Lower leg skin (tissue), 3 donors: ENCODE measurements at regions not wholly inside any gene's neighbourhood (a gene's known extent, or its start where the extent isn't known, plus 50 kb on each side); places are given as distances from the start of the nearest gene placed in this dataset.

Experiments
- POLR2A ChIP-seq, 2 donors: fragments of 450-650 bp; IDR thresholded peaks; one replicate each; pipeline ENCODE4 v1.6.1; 2016 to 2017; ENCODE audit warnings: antibody characterized with exemption in 2 of 2, mild to moderate bottlenecking in 1 of 2, moderate library complexity in 1 of 2
- TF ChIP-seq, protein P1 (sequence below), 3 donors: fragments of 450-650 bp; IDR thresholded peaks; one replicate each; pipeline ENCODE4 v1.5.1; 2016; ENCODE audit warnings: antibody characterized with exemption in 3 of 3, mild to moderate bottlenecking in 3 of 3, moderate library complexity in 2 of 3

DNA sequence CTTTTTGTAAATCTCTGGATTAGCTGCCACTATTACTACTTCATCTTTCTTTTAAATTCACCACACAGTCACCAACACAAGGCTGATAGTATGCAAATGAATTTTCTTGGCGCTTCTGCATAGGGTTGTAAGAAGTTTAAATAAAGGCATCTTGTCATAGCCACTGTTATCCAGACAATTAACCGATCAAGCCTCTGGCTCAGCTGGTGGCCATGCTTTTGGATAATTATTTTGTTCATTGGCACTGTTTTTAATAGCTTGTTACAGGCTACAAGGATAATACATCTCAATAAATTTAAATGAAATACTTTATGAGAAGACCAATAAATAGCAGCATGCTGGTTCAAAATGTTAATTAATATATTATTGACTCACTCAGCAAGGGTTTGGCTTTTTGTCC is 1261.0 kb downstream of the FAM181B start:
- TF ChIP-seq, protein P1, sequence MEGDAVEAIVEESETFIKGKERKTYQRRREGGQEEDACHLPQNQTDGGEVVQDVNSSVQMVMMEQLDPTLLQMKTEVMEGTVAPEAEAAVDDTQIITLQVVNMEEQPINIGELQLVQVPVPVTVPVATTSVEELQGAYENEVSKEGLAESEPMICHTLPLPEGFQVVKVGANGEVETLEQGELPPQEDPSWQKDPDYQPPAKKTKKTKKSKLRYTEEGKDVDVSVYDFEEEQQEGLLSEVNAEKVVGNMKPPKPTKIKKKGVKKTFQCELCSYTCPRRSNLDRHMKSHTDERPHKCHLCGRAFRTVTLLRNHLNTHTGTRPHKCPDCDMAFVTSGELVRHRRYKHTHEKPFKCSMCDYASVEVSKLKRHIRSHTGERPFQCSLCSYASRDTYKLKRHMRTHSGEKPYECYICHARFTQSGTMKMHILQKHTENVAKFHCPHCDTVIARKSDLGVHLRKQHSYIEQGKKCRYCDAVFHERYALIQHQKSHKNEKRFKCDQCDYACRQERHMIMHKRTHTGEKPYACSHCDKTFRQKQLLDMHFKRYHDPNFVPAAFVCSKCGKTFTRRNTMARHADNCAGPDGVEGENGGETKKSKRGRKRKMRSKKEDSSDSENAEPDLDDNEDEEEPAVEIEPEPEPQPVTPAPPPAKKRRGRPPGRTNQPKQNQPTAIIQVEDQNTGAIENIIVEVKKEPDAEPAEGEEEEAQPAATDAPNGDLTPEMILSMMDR (IDR thresholded peaks at IDR 0.05) = no peak
- no peak for TF ChIP-seq POLR2A (IDR thresholded peaks at IDR 0.05)
